Liver (tissue), 8 donors: ENCODE measurements at regions not wholly inside any gene's neighbourhood (a gene's known extent, or its start where the extent isn't known, plus 50 kb on each side); places are given as distances from the start of the nearest gene placed in this dataset.

Source experiments
- DNase-seq: peaks from one replicate; pipeline ENCODE4 v3.0.0-alpha.2; 2017; ENCODE audit warnings: low spot score
- H3K27ac ChIP-seq, 2 donors: one replicate each; pipeline ENCODE4 v1.7.0; 2013; ENCODE audit warnings: inconsistent platforms in 2 of 2, low read length in 2 of 2, control low read depth in 1 of 2, low read depth in 1 of 2, mild to moderate bottlenecking in 1 of 2
- H3K27me3 ChIP-seq, 4 donors: one replicate each; pipeline versions ENCODE4 v1.6.1 to v1.7.0; 2013; ENCODE audit warnings: low read length in 3 of 4, inconsistent platforms in 1 of 4, mild to moderate bottlenecking in 1 of 4, moderate library complexity in 1 of 4; ENCODE audit not compliant: control insufficient read depth in 4 of 4, insufficient read depth in 4 of 4
- H3K36me3 ChIP-seq, 4 donors: one replicate each; pipeline versions ENCODE4 v1.6.1 to v1.7.0; 2013; ENCODE audit warnings: low read length in 3 of 4, mild to moderate bottlenecking in 3 of 4, low read depth in 1 of 4, moderate library complexity in 1 of 4; ENCODE audit not compliant: control insufficient read depth in 4 of 4, insufficient read depth in 3 of 4
- H3K4me1 ChIP-seq, 4 donors: one replicate each; pipeline versions ENCODE4 v1.6.1 to v1.7.0; 2013; ENCODE audit warnings: low read length in 3 of 4, mild to moderate bottlenecking in 3 of 4, moderate library complexity in 1 of 4; ENCODE audit not compliant: control insufficient read depth in 4 of 4, insufficient read depth in 4 of 4
- H3K4me3 ChIP-seq, 3 donors: one replicate each; pipeline versions ENCODE4 v1.6.1 to v1.7.0; 2013; ENCODE audit warnings: low read length in 3 of 3, control low read depth in 1 of 3, low read depth in 1 of 3, mild to moderate bottlenecking in 1 of 3
- H3K9ac ChIP-seq, 2 donors: one replicate each; pipeline ENCODE4 v1.7.0; 2013; ENCODE audit warnings: low read length in 2 of 2, mild to moderate bottlenecking in 2 of 2, moderate library complexity in 2 of 2, control low read depth in 1 of 2, low read depth in 1 of 2
- H3K9me3 ChIP-seq, 4 donors: one replicate each; pipeline versions ENCODE4 v1.6.1 to v1.7.0; 2013; ENCODE audit warnings: low read length in 3 of 4; ENCODE audit not compliant: control insufficient read depth in 4 of 4
- ATF3 ChIP-seq: IDR thresholded peaks from 2 replicates; pipeline ENCODE4 v1.6.1; 2016; ENCODE audit warnings: antibody characterized with exemption
- CTCF ChIP-seq: fragments of 150-350 bp; IDR thresholded peaks from 2 replicates; pipeline ENCODE4 v1.5.1; 2017; ENCODE audit warnings: improper control_type of control experiment, low read depth, low read length; ENCODE audit not compliant: missing input control
- EGR1 ChIP-seq, 2 donors: IDR thresholded peaks; 2 replicates each; pipeline ENCODE4 v1.6.1; 2016 to 2018; ENCODE audit warnings: antibody characterized with exemption in 2 of 2, low read depth in 2 of 2
- FOXA1 ChIP-seq: IDR thresholded peaks from 2 replicates; pipeline ENCODE4 v1.6.1; 2016; ENCODE audit warnings: antibody characterized with exemption
- FOXA2 ChIP-seq: IDR thresholded peaks from 2 replicates; pipeline ENCODE4 v1.6.1; 2016; ENCODE audit warnings: antibody characterized with exemption
- GABPA ChIP-seq, 2 donors: IDR thresholded peaks in 1 of 2; conservative IDR thresholded peaks in 1 of 2; 2 replicates each; pipeline ENCODE4 v1.6.1; 2016; ENCODE audit warnings: antibody characterized with exemption in 2 of 2, mild to moderate bottlenecking in 1 of 2, moderate library complexity in 1 of 2
- HNF4A ChIP-seq, 2 donors: conservative IDR thresholded peaks; 2 replicates each; pipeline ENCODE4 v1.6.1; 2016; ENCODE audit warnings: antibody characterized with exemption in 2 of 2, mild to moderate bottlenecking in 2 of 2
- HNF4G ChIP-seq: IDR thresholded peaks from 2 replicates; pipeline ENCODE4 v1.6.1; 2016; ENCODE audit warnings: antibody characterized with exemption
- JUND ChIP-seq, 2 donors: IDR thresholded peaks; 2 replicates each; pipeline ENCODE4 v1.6.1; 2016; ENCODE audit warnings: antibody characterized with exemption in 2 of 2
- MAX ChIP-seq: IDR thresholded peaks from 2 replicates; pipeline ENCODE4 v1.6.1; 2016; ENCODE audit warnings: antibody characterized with exemption
- NR2F2 ChIP-seq: IDR thresholded peaks from 2 replicates; pipeline ENCODE4 v1.6.1; 2016; ENCODE audit warnings: antibody characterized with exemption
- RAD21 ChIP-seq, 2 donors: IDR thresholded peaks; 2 replicates each; pipeline ENCODE4 v1.6.1; 2016; ENCODE audit warnings: antibody characterized with exemption in 2 of 2, mild to moderate bottlenecking in 2 of 2
- REST ChIP-seq: IDR thresholded peaks from 2 replicates; pipeline ENCODE4 v1.6.1; 2016; ENCODE audit warnings: antibody characterized with exemption, mild to moderate bottlenecking
- RXRA ChIP-seq, 2 donors: IDR thresholded peaks; 2 replicates each; pipeline ENCODE4 v1.6.1; 2017 to 2018; ENCODE audit warnings: antibody characterized with exemption in 2 of 2, mild to moderate bottlenecking in 1 of 2
- SP1 ChIP-seq: IDR thresholded peaks from 2 replicates; pipeline ENCODE4 v1.6.1; 2018; ENCODE audit warnings: antibody characterized with exemption, mild to moderate bottlenecking
- TAF1 ChIP-seq: conservative IDR thresholded peaks from 2 replicates; pipeline ENCODE4 v1.6.1; 2016; ENCODE audit warnings: antibody characterized with exemption, mild to moderate bottlenecking
- YY1 ChIP-seq: IDR thresholded peaks from 2 replicates; pipeline ENCODE4 v1.6.1; 2016; ENCODE audit warnings: antibody characterized with exemption, mild to moderate bottlenecking
- ZBTB33 ChIP-seq: IDR thresholded peaks from 2 replicates; pipeline ENCODE4 v1.6.1; 2016; ENCODE audit warnings: antibody characterized with exemption
- WGBS: extraction: QIAGEN DNeasy Blood & Tissue Kit; methylation state at CpG from one replicate; pipeline ENCODE4 v1.1.7; 2013; 5-methylcytosine and 5-hydroxymethylcytosine counted together
- donor health status: healthy.
- donor health status: healthy.
- donor health status: healthy.
- donor health status: healthy.
- donor health status: healthy.

GRCh38 chr19:29338480-29338879 lies 125.5 kb upstream of the UQCRFS1 start:
- no peaks in the 10 kb centered on the region for H3K36me3 ChIP-seq
- H3K9me3 ChIP-seq = peaks cover 1 to 11% (median 7%) of the 10 kb centered on the region in 4 donors
- no peak overlapping the region for H3K27ac ChIP-seq
- H3K9ac ChIP-seq = no peak overlapping the region
- H3K4me1 ChIP-seq = no peaks in the 10 kb centered on the region
- 56% methylated on average over 1 of the region's 1 CpG for WGBS
- TF ChIP-seq EGR1 (IDR thresholded peaks at IDR 0.05; ENCODE audit: low read depth in 2 of 2) = no peak
- no peak for TF ChIP-seq RXRA (IDR thresholded peaks at IDR 0.05)
- TF ChIP-seq ATF3 = no peak
- no peak for TF ChIP-seq HNF4G
- no peak for TF ChIP-seq RAD21 (IDR thresholded peaks at IDR 0.05)
- TF ChIP-seq YY1 = no peak
- TF ChIP-seq HNF4A (conservative IDR thresholded peaks at IDR 0.05) = no peak
- no peak for TF ChIP-seq SP1
- no peak for TF ChIP-seq ZBTB33
- no peak for TF ChIP-seq TAF1
- TF ChIP-seq NR2F2 = no peak
- H3K27me3 ChIP-seq = no peaks in the 10 kb centered on the region
- no peak overlapping the region for H3K4me3 ChIP-seq
- no peak for DNase-seq

- Histone ChIP-seq H3K4me3 (no peak overlapping the region), H3K9me3 (peaks cover 0 to 29% (median 6%) of the 10 kb centered on the region in 4 donors), H3K27ac (no peak overlapping the region), H3K9ac (no peak overlapping the region), H3K4me1 (no peaks in the 10 kb centered on the region), H3K27me3 (no peaks in the 10 kb centered on the region), H3K36me3 (no peaks in the 10 kb centered on the region)
- no peak for DNase-seq
- no peak for TF ChIP-seq TAF1
- TF ChIP-seq FOXA1 = no peak
- TF ChIP-seq YY1 = no peak
- no peak for TF ChIP-seq CTCF
- TF ChIP-seq FOXA2 = no peak
- no peak for TF ChIP-seq RAD21 (IDR thresholded peaks at IDR 0.05)
- no peak for TF ChIP-seq SP1
- TF ChIP-seq HNF4G = no peak
- no peak for TF ChIP-seq NR2F2
- TF ChIP-seq REST = no peak
- no peak for TF ChIP-seq ATF3
- no peak for TF ChIP-seq MAX
- TF ChIP-seq JUND (IDR thresholded peaks at IDR 0.05) = no peak
- no peak for TF ChIP-seq EGR1 (IDR thresholded peaks at IDR 0.05; ENCODE audit: low read depth in 2 of 2)
- no peak for TF ChIP-seq RXRA (IDR thresholded peaks at IDR 0.05)
- TF ChIP-seq ZBTB33 = no peak
- TF ChIP-seq HNF4A (conservative IDR thresholded peaks at IDR 0.05) = no peak
- no peak for TF ChIP-seq GABPA (IDR thresholded peaks at IDR 0.05 in 1 of 2, conservative IDR thresholded peaks at IDR 0.05 in 1 of 2)
- WGBS = 79% methylated on average over 1 of the region's 1 CpG
Observed at GRCh38 chr19:29342721-29343120, 129.8 kb upstream of the UQCRFS1 start.
